ENCODE measurements at regions not wholly inside any gene's neighbourhood (a gene's known extent, or its start where the extent isn't known, plus 50 kb on each side); places are given as distances from the start of the nearest gene placed in this dataset.

GRCh38 chr10:83250396-83250795 is 888.9 kb upstream of the GHITM start:
- no peak overlapping the region for H2BK5ac ChIP-seq (ENCODE audit: low read depth, low read length, poor library complexity)
- H2AK5ac ChIP-seq (ENCODE audit: low read length): no peak overlapping the region
- H3K79me2 ChIP-seq (ENCODE audit: control insufficient read depth, insufficient read depth, low read length, poor library complexity): no peaks in the 10 kb centered on the region
- H3K27me3 ChIP-seq (ENCODE audit: insufficient read depth, low read length): no peaks in the 10 kb centered on the region
- no peak overlapping the region for H3K9ac ChIP-seq (ENCODE audit: low read length)
- H3K79me1 ChIP-seq (ENCODE audit: low read length): no peaks in the 10 kb centered on the region
- H3K18ac ChIP-seq (ENCODE audit: low read length): no peak overlapping the region
- no peaks in the 10 kb centered on the region for H3K4me1 ChIP-seq (ENCODE audit: control insufficient read depth in 1 of 2, insufficient read depth in 2 of 2, low read length in 2 of 2)
- WGBS (ENCODE audit: extremely low coverage, insufficient coverage, insufficient read length): no CpG with 5 or more reads among the region's 1 CpG
- no peak overlapping the region for H4K12ac ChIP-seq (ENCODE audit: low read depth, low read length)
- H4K8ac ChIP-seq (ENCODE audit: low read depth, low read length): no peak overlapping the region
- H2AFZ ChIP-seq (ENCODE audit: insufficient read depth, low read length, poor library complexity): no peak overlapping the region
- no peak overlapping the region for H4K91ac ChIP-seq (ENCODE audit: low read depth, low read length)
- no peaks in the 10 kb centered on the region for H3K36me3 ChIP-seq (ENCODE audit: control insufficient read depth in 1 of 2, insufficient read depth in 2 of 2, low read length in 2 of 2)
- DNase-seq: no peak
- H3K23ac ChIP-seq (ENCODE audit: low read length): no peak overlapping the region
- H3K14ac ChIP-seq (ENCODE audit: low read length): no peak overlapping the region
- no peaks in the 10 kb centered on the region for H3K9me3 ChIP-seq (ENCODE audit: insufficient read depth, low read depth, low read length)
- no peak overlapping the region for H3K4me3 ChIP-seq (ENCODE audit: low read depth, low read length)
- no peak overlapping the region for H2BK120ac ChIP-seq (ENCODE audit: insufficient read depth, low read length, poor library complexity)
- no peak overlapping the region for H3K4ac ChIP-seq (ENCODE audit: low read depth, low read length)
- no peak overlapping the region for H2BK12ac ChIP-seq (ENCODE audit: low read length)
- H3K4me2 ChIP-seq (ENCODE audit: low read length): no peak overlapping the region
- no peak overlapping the region for H3K27ac ChIP-seq (ENCODE audit: low read depth, low read length)

GRCh38 chr10:83252169-83252568 is 887.1 kb upstream of the GHITM start:
- Histone ChIP-seq H3K27ac (ENCODE audit: low read depth, low read length) (no peak overlapping the region), H3K4me1 (ENCODE audit: control insufficient read depth in 1 of 2, insufficient read depth in 2 of 2, low read length in 2 of 2) (no peaks in the 10 kb centered on the region), H3K4me3 (ENCODE audit: low read depth, low read length) (no peak overlapping the region), H3K9me3 (ENCODE audit: insufficient read depth, low read depth, low read length) (no peaks in the 10 kb centered on the region), H2AK5ac (ENCODE audit: low read length) (no peak overlapping the region), H2BK12ac (ENCODE audit: low read length) (no peak overlapping the region), H3K4ac (ENCODE audit: low read depth, low read length) (no peak overlapping the region), H2AFZ (ENCODE audit: insufficient read depth, low read length, poor library complexity) (no peak overlapping the region), H3K14ac (ENCODE audit: low read length) (no peak overlapping the region), H3K18ac (ENCODE audit: low read length) (no peak overlapping the region), H4K8ac (ENCODE audit: low read depth, low read length) (no peak overlapping the region), H2BK5ac (ENCODE audit: low read depth, low read length, poor library complexity) (no peak overlapping the region), H2BK120ac (ENCODE audit: insufficient read depth, low read length, poor library complexity) (no peak overlapping the region), H3K79me1 (ENCODE audit: low read length) (no peaks in the 10 kb centered on the region), H3K36me3 (ENCODE audit: control insufficient read depth in 1 of 2, insufficient read depth in 2 of 2, low read length in 2 of 2) (no peaks in the 10 kb centered on the region), H3K79me2 (ENCODE audit: control insufficient read depth, insufficient read depth, low read length, poor library complexity) (no peaks in the 10 kb centered on the region), H4K91ac (ENCODE audit: low read depth, low read length) (no peak overlapping the region), H3K4me2 (ENCODE audit: low read length) (no peak overlapping the region), H4K12ac (ENCODE audit: low read depth, low read length) (no peak overlapping the region), H3K9ac (ENCODE audit: low read length) (no peak overlapping the region), H3K27me3 (ENCODE audit: insufficient read depth, low read length) (no peaks in the 10 kb centered on the region), H3K23ac (ENCODE audit: low read length) (no peak overlapping the region)
- DNase-seq: no peak
- no CpG with 5 or more reads among the region's 3 CpGs for WGBS (ENCODE audit: extremely low coverage, insufficient coverage, insufficient read length)

GRCh38 chr10:83252596-83252995 is 886.7 kb upstream of the GHITM start:
- no peaks in the 10 kb centered on the region for H3K9me3 ChIP-seq (ENCODE audit: insufficient read depth, low read depth, low read length)
- DNase-seq: no peak
- H3K4me3 ChIP-seq (ENCODE audit: low read depth, low read length): no peak overlapping the region
- H2BK12ac ChIP-seq (ENCODE audit: low read length): no peak overlapping the region
- H4K12ac ChIP-seq (ENCODE audit: low read depth, low read length): no peak overlapping the region
- H3K4me1 ChIP-seq (ENCODE audit: control insufficient read depth in 1 of 2, insufficient read depth in 2 of 2, low read length in 2 of 2): no peaks in the 10 kb centered on the region
- H3K4ac ChIP-seq (ENCODE audit: low read depth, low read length): no peak overlapping the region
- H3K14ac ChIP-seq (ENCODE audit: low read length): no peak overlapping the region
- H3K27ac ChIP-seq (ENCODE audit: low read depth, low read length): no peak overlapping the region
- H3K18ac ChIP-seq (ENCODE audit: low read length): no peak overlapping the region
- no peak overlapping the region for H2BK120ac ChIP-seq (ENCODE audit: insufficient read depth, low read length, poor library complexity)
- no peak overlapping the region for H2BK5ac ChIP-seq (ENCODE audit: low read depth, low read length, poor library complexity)
- H2AK5ac ChIP-seq (ENCODE audit: low read length): no peak overlapping the region
- H3K9ac ChIP-seq (ENCODE audit: low read length): no peak overlapping the region
- no peaks in the 10 kb centered on the region for H3K79me1 ChIP-seq (ENCODE audit: low read length)
- H3K27me3 ChIP-seq (ENCODE audit: insufficient read depth, low read length): no peaks in the 10 kb centered on the region
- H4K91ac ChIP-seq (ENCODE audit: low read depth, low read length): no peak overlapping the region
- H3K4me2 ChIP-seq (ENCODE audit: low read length): no peak overlapping the region
- H3K23ac ChIP-seq (ENCODE audit: low read length): no peak overlapping the region
- no peak overlapping the region for H2AFZ ChIP-seq (ENCODE audit: insufficient read depth, low read length, poor library complexity)
- H4K8ac ChIP-seq (ENCODE audit: low read depth, low read length): no peak overlapping the region
- no peaks in the 10 kb centered on the region for H3K36me3 ChIP-seq (ENCODE audit: control insufficient read depth in 1 of 2, insufficient read depth in 2 of 2, low read length in 2 of 2)
- no peaks in the 10 kb centered on the region for H3K79me2 ChIP-seq (ENCODE audit: control insufficient read depth, insufficient read depth, low read length, poor library complexity)

GRCh38 chr10:83253011-83253671 is 886.2 kb upstream of the GHITM start:
- Histone ChIP-seq H2BK120ac (ENCODE audit: insufficient read depth, low read length, poor library complexity) (no peak overlapping the region), H2AFZ (ENCODE audit: insufficient read depth, low read length, poor library complexity) (no peak overlapping the region), H3K14ac (ENCODE audit: low read length) (no peak overlapping the region), H4K91ac (ENCODE audit: low read depth, low read length) (no peak overlapping the region), H3K23ac (ENCODE audit: low read length) (no peak overlapping the region), H2BK12ac (ENCODE audit: low read length) (no peak overlapping the region), H3K79me1 (ENCODE audit: low read length) (no peaks in the 10 kb centered on the region), H3K4me3 (ENCODE audit: low read depth, low read length) (no peak overlapping the region), H3K27me3 (ENCODE audit: insufficient read depth, low read length) (no peaks in the 10 kb centered on the region), H2BK5ac (ENCODE audit: low read depth, low read length, poor library complexity) (no peak overlapping the region), H2AK5ac (ENCODE audit: low read length) (no peak overlapping the region), H3K4me1 (ENCODE audit: control insufficient read depth in 1 of 2, insufficient read depth in 2 of 2, low read length in 2 of 2) (no peaks in the 10 kb centered on the region), H3K9me3 (ENCODE audit: insufficient read depth, low read depth, low read length) (no peaks in the 10 kb centered on the region), H3K79me2 (ENCODE audit: control insufficient read depth, insufficient read depth, low read length, poor library complexity) (no peaks in the 10 kb centered on the region), H3K9ac (ENCODE audit: low read length) (no peak overlapping the region), H3K4me2 (ENCODE audit: low read length) (no peak overlapping the region), H4K12ac (ENCODE audit: low read depth, low read length) (no peak overlapping the region), H3K4ac (ENCODE audit: low read depth, low read length) (no peak overlapping the region), H3K27ac (ENCODE audit: low read depth, low read length) (no peak overlapping the region), H3K36me3 (ENCODE audit: control insufficient read depth in 1 of 2, insufficient read depth in 2 of 2, low read length in 2 of 2) (no peaks in the 10 kb centered on the region), H4K8ac (ENCODE audit: low read depth, low read length) (no peak overlapping the region), H3K18ac (ENCODE audit: low read length) (no peak overlapping the region)
- DNase-seq: no peak
- no CpG with 5 or more reads among the region's 1 CpG for whole genome bisulfite sequencing (ENCODE audit: extremely low coverage, insufficient coverage, insufficient read length)
